MCF 10A (cell line): ENCODE measurements at regions not wholly inside any gene's neighbourhood (a gene's known extent, or its start where the extent isn't known, plus 50 kb on each side); places are given as distances from the start of the nearest gene placed in this dataset.

Experiments
- BruUV-seq: library from RNA; stranded (reverse); fragments of 400-500 nt; replicated peaks from 2 replicates; lab custom pipeline; 2021; lab: Mats Ljungman, UMichigan
- CTCF ChIA-PET: fragments of 300-600 bp; sonication (Branson Sonifier 250); formaldehyde crosslinking; extraction: SDS; loops from one replicate; lab custom pipeline; 2021; ENCODE audit warnings: antibody characterized with exemption, inconsistent platforms; lab: Yijun Ruan, JAX
- POLR2A ChIA-PET: fragments of 300-600, 350-650 bp; sonication (Branson Sonifier 250); formaldehyde crosslinking; extraction: SDS; loops from one replicate; lab custom pipeline; 2020; ENCODE audit warnings: antibody characterized with exemption, inconsistent platforms; lab: Yijun Ruan, JAX
- DNase-seq: peaks from one replicate; pipeline ENCODE4 v3.0.0-alpha.2; 2018; ENCODE audit not compliant: unreplicated experiment
- H3K27ac Mint-ChIP-seq: one replicate; pipeline ENCODE4 v1.8.0; 2022; ENCODE audit warnings: mild to moderate bottlenecking, low read depth, mixed read lengths; ENCODE audit not compliant: unreplicated experiment
- H3K27me3 Mint-ChIP-seq: one replicate; pipeline ENCODE4 v1.8.0; 2022; ENCODE audit warnings: mixed read lengths; ENCODE audit not compliant: insufficient read depth, unreplicated experiment
- H3K36me3 Mint-ChIP-seq: one replicate; pipeline ENCODE4 v1.8.0; 2022; ENCODE audit warnings: mild to moderate bottlenecking, moderate library complexity, mixed read lengths; ENCODE audit not compliant: insufficient read depth, unreplicated experiment
- H3K4me1 Mint-ChIP-seq: one replicate; pipeline ENCODE4 v1.8.0; 2022; ENCODE audit warnings: mixed read lengths; ENCODE audit not compliant: insufficient read depth, unreplicated experiment
- H3K4me3 Mint-ChIP-seq: one replicate; pipeline ENCODE4 v1.8.0; 2022; ENCODE audit warnings: mild to moderate bottlenecking, moderate library complexity, mixed read lengths; ENCODE audit not compliant: unreplicated experiment
- H3K9me3 Mint-ChIP-seq: one replicate; pipeline ENCODE4 v1.8.0; 2022; ENCODE audit warnings: mixed read lengths; ENCODE audit not compliant: unreplicated experiment
- intact Hi-C: fragments of 100-400 bp; cut with micrococcal nuclease; formaldehyde crosslinking; loops from 2 replicates; pipeline ENCODE4 v1.14.1; 2022
- TF ChIP-seq, protein P1 (sequence below): fragments of 200-600 bp; IDR thresholded peaks from one replicate; pipeline ENCODE4 v1.8.0; 2022; ENCODE audit warnings: antibody characterized with exemption, mild to moderate bottlenecking; ENCODE audit not compliant: unreplicated experiment

DNA sequence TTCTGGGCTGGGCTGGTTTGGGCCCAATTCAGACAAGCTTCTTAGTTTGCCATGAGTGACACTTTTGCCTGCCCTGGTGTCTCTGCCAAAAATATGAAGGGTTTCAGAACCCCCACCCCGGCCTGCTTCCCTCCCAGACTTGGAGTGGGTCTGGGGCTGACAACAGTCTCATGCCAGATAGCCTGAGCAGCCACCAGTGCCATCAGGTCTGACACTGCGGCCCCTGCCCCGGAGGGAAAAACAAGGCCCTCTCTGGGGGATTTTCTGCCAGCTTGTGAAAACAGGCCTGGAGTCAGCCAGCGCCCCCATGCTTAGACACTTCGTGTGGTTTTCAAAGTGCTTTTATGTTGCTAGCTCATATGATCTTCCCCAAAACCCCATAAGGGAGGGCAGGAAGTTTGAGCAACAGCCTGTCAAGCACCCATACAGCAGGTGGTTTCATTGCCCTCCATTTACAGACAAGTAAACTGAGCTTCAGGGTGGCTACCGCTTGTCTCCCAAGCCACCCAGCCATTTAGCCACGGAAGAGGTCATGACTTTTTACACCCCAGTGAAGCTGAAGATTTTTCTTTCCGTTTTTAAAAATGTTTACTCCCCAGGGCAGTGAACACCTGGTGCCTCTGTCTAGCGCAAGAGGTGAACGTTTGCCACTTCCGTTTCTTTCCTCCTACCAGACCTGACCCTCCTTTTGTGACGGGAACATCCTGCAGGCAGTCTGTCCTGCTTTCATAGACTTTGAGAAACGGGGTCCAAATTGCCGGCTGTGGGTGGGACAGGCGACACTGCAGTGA, 300.6 kb downstream of the SEC14L1 start:
- BruUV-seq: no TSS peak
- ChIA-PET CTCF (interaction anchor here (1.1 kb wide), 1 partner anchor 12 kb away, joined by 7 read pairs; no protein-coding TSS in a partner anchor), POLR2A (interaction anchor here (0.7 to 1.3 kb wide), 2 partner anchors 11 to 13 kb away, joined by 3 to 5 read pairs; no protein-coding TSS in a partner anchor)
- intact Hi-C loops: no loop called here
- peaks cover 42% of the 10 kb centered on the region for H3K36me3 Mint-ChIP-seq
- TF ChIP-seq, protein P1, sequence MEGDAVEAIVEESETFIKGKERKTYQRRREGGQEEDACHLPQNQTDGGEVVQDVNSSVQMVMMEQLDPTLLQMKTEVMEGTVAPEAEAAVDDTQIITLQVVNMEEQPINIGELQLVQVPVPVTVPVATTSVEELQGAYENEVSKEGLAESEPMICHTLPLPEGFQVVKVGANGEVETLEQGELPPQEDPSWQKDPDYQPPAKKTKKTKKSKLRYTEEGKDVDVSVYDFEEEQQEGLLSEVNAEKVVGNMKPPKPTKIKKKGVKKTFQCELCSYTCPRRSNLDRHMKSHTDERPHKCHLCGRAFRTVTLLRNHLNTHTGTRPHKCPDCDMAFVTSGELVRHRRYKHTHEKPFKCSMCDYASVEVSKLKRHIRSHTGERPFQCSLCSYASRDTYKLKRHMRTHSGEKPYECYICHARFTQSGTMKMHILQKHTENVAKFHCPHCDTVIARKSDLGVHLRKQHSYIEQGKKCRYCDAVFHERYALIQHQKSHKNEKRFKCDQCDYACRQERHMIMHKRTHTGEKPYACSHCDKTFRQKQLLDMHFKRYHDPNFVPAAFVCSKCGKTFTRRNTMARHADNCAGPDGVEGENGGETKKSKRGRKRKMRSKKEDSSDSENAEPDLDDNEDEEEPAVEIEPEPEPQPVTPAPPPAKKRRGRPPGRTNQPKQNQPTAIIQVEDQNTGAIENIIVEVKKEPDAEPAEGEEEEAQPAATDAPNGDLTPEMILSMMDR: no peak
- H3K4me3 Mint-ChIP-seq: no peak overlapping the region
- no peak overlapping the region for H3K27ac Mint-ChIP-seq
- DNase-seq: no peak
- peaks cover 19% of the 10 kb centered on the region for H3K4me1 Mint-ChIP-seq
- H3K9me3 Mint-ChIP-seq: no peaks in the 10 kb centered on the region
- no peaks in the 10 kb centered on the region for H3K27me3 Mint-ChIP-seq

DNA sequence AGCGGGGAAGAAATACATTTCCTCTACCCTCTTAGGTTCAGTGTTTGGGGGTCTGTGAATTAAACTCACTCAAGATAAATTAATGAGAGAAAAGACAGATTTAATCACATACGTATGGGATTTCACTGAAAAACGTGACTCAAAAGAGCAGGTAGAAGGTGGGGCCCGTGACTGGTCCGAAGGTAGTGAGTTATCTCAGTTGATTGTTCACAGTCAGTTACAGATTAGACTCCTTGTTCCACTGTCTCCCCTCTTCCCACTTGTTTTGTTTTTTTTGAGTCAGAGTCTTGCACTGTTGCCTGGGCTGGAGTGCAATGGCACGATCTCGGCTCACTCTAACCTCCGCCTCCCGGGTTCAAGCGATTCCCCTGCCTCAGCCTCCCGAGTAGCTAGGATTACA, 301.2 kb downstream of the SEC14L1 start:
- peaks cover 19% of the 10 kb centered on the region for H3K4me1 Mint-ChIP-seq
- peaks cover 47% of the 10 kb centered on the region for H3K36me3 Mint-ChIP-seq
- H3K27ac Mint-ChIP-seq: no peak overlapping the region
- no TSS peak for BruUV-seq
- intact Hi-C loops: no loop called here
- H3K9me3 Mint-ChIP-seq: no peaks in the 10 kb centered on the region
- POLR2A ChIA-PET: interaction anchor here (0.7 kb wide), 1 partner anchor 10 kb away, joined by 3 read pairs; no protein-coding TSS in a partner anchor
- CTCF ChIA-PET: interaction anchor here (1.5 kb wide), 1 partner anchor 12 kb away, joined by 7 read pairs; no protein-coding TSS in a partner anchor
- no peak for DNase-seq
- H3K4me3 Mint-ChIP-seq: no peak overlapping the region
- no peaks in the 10 kb centered on the region for H3K27me3 Mint-ChIP-seq
- TF ChIP-seq, protein P1: no peak

DNA sequence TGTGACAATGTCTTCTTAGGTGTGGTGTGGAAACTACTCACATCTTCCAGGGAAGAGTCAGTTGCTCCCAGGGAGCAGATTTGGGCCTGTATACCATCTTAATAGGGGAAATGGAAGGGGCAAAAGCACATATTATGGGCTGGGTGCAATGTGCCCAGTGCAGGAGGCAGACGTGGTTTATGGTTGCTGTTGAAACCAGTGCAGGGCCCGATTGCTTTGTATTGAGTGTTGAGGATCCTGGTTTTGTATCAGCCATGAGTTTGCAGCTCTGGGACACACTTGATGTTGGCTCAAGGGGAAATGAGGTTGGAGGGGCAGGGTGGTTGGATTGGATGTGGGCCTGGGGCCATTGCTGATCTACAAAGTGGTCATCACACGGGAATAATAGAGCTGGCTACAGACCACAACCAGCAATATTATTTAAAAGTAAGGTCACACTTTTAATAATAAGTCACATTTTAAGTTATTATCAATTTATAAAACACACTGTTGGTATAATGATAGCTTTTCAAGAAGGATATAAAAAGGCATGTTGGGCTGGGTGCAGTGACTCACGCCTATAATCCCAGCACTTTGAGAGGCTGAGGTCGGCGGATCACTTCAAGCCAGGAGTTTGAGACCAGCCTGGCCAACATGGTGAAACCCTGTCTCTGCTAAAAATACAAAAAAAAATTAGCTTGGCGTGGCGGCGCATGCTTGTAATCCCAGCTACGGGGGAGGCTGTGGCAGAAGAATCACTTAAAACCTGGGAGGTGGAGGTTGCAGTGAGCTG, 302.4 kb downstream of the SEC14L1 start:
- Mint-ChIP-seq H3K36me3 (peaks cover 53% of the 10 kb centered on the region), H3K27ac (peak overlapping the region; percentile 71), H3K27me3 (no peaks in the 10 kb centered on the region), H3K4me1 (peaks cover 19% of the 10 kb centered on the region), H3K4me3 (no peak overlapping the region), H3K9me3 (no peaks in the 10 kb centered on the region)
- BruUV-seq: no TSS peak
- ChIA-PET CTCF (interaction anchor here (1.5 kb wide), 1 partner anchor 13 kb away, joined by 7 read pairs; no protein-coding TSS in a partner anchor), POLR2A (interaction anchor here (0.6 kb wide), 1 partner anchor 121 kb away, joined by 3 read pairs; no protein-coding TSS in a partner anchor)
- intact Hi-C loops: no loop called here
- DNase-seq: no peak
- TF ChIP-seq, protein P1: no peak

DNA sequence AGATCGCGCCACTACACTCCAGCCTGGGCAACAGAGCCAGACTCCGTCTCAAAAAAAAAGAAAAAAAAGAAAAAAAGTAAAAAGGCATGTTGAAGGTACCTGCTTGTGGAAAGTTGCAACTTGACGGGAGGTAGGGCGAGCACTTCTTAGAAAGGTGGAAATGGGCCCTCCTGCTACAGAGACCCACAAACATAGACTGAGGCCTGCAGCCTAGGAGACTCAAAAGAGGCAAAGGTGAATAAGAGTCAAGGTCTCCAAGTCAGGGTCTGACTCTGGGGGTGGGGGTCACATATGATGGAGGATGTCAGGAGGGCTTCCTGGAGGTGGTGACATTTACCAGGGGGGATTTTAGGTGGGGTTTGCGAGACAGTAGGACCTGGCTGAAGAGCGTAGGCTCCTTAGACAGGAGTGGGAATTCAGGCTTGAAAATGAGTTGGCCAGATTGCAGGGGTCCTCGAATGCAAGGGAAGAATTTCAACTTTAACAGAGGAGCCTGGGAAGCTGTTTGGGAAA, 303.0 kb downstream of the SEC14L1 start:
- peak overlapping the region; percentile 71 for H3K27ac Mint-ChIP-seq
- no TSS peak for BruUV-seq
- CTCF ChIA-PET: interaction anchor here (0.6 to 1.2 kb wide), 4 partner anchors 13 to 186 kb away, joined by 3 to 9 read pairs (median 3); no protein-coding TSS in a partner anchor

More for the DNA sequence above, 303.0 kb downstream of the SEC14L1 start:
- TF ChIP-seq, protein P1: no peak
- Mint-ChIP-seq H3K4me3 (no peak overlapping the region), H3K4me1 (peaks cover 20% of the 10 kb centered on the region), H3K36me3 (peaks cover 53% of the 10 kb centered on the region), H3K9me3 (no peaks in the 10 kb centered on the region), H3K27me3 (no peaks in the 10 kb centered on the region)
- intact Hi-C loops: no loop called here
- POLR2A ChIA-PET: interaction anchor here (0.6 kb wide), 1 partner anchor 122 kb away, joined by 3 read pairs; no protein-coding TSS in a partner anchor
- DNase-seq: no peak
